H1 (cell line): ENCODE measurements at regions not wholly inside any gene's neighbourhood (a gene's known extent, or its start where the extent isn't known, plus 50 kb on each side); places are given as distances from the start of the nearest gene placed in this dataset.

Experiments used
- CTCF ChIA-PET: fragments of 300-600 bp; sonication (Branson Sonifier 250); formaldehyde crosslinking; loops from one replicate; lab custom pipeline; 2021; ENCODE audit not compliant: partially characterized antibody; lab: Charles Lee
- POLR2A ChIA-PET: fragments of 300-600 bp; sonication (Branson Sonifier 250); formaldehyde crosslinking; loops from one replicate; lab custom pipeline; 2021; ENCODE audit warnings: inconsistent platforms; ENCODE audit not compliant: partially characterized antibody; lab: Charles Lee
- DNase-seq, 2 experiments: peaks; one replicate each; pipeline versions ENCODE4 v3.0.0 to v3.0.0-alpha.2; 2010 to 2022; ENCODE audit warnings: low spot score in 2 of 2, low read depth in 1 of 2, mixed read lengths in 1 of 2
- FAIRE-seq: peaks from 2 replicates; lab custom pipeline; 2011; peaks lifted over from hg19 to GRCh38; lab: Jason Lieb, UNC
- H2AFZ ChIP-seq: 2 replicates; pipeline ENCODE4 v1.8.1; 2012; ENCODE audit warnings: low read length, inconsistent platforms
- H2AK5ac ChIP-seq: 2 replicates; pipeline ENCODE4 v1.6.1; 2013; ENCODE audit warnings: low read depth, low read length
- H2BK120ac ChIP-seq: replicated peaks from 2 replicates; pipeline ENCODE3; 2013; ENCODE audit warnings: low read depth, low read length, inconsistent platforms
- H2BK12ac ChIP-seq: 2 replicates; pipeline ENCODE4 v1.6.1; 2013; ENCODE audit warnings: low read depth, low read length
- H2BK15ac ChIP-seq: 2 replicates; pipeline ENCODE4 v1.6.1; 2013; ENCODE audit warnings: low read length
- H2BK20ac ChIP-seq: 2 replicates; pipeline ENCODE4 v1.6.1; 2013; ENCODE audit warnings: low read length
- H2BK5ac ChIP-seq: 2 replicates; pipeline ENCODE4 v1.6.1; 2013; ENCODE audit warnings: low read depth, low read length
- H3K14ac ChIP-seq: 2 replicates; pipeline ENCODE4 v1.6.1; 2013; ENCODE audit warnings: inconsistent platforms; ENCODE audit not compliant: insufficient read length
- H3K18ac ChIP-seq: 2 replicates; pipeline ENCODE4 v1.6.1; 2013; ENCODE audit warnings: low read length; ENCODE audit errors: extremely low read depth
- H3K23ac ChIP-seq: 2 replicates; pipeline ENCODE4 v1.6.1; 2013; ENCODE audit warnings: inconsistent platforms; ENCODE audit not compliant: insufficient read length
- H3K23me2 ChIP-seq: 2 replicates; pipeline ENCODE4 v1.6.1; 2013; ENCODE audit warnings: low read depth, low read length
- H3K27ac ChIP-seq: 2 replicates; pipeline ENCODE4 v1.6.1; 2011; ENCODE audit warnings: low read depth, low read length, inconsistent platforms
- H3K27me3 ChIP-seq, 4 experiments: replicated peaks in 1 of 4; 1 replicate in 1 of 4; 2 replicates in 3 of 4; pipeline versions ENCODE4 v1.6.1 to v1.8.1; 2011 to 2013; ENCODE audit warnings: low read length in 3 of 4, mild to moderate bottlenecking in 3 of 4, inconsistent platforms in 2 of 4, mixed read lengths in 2 of 4, moderate library complexity in 1 of 4; ENCODE audit not compliant: control insufficient read depth in 3 of 4, insufficient read depth in 3 of 4; ENCODE audit errors: extremely low read depth in 1 of 4
- H3K36me3 ChIP-seq, 4 experiments: 2 replicates each; pipeline versions ENCODE4 v1.6.1 to v1.8.1; 2011 to 2013; ENCODE audit warnings: mild to moderate bottlenecking in 4 of 4, low read length in 3 of 4, moderate library complexity in 2 of 4, control low read depth in 1 of 4, inconsistent platforms in 1 of 4; ENCODE audit not compliant: insufficient read depth in 4 of 4, control insufficient read depth in 2 of 4
- H3K4ac ChIP-seq: replicated peaks from 2 replicates; pipeline ENCODE3; 2013; ENCODE audit warnings: low read length, low read depth, mixed read lengths, inconsistent platforms; ENCODE audit not compliant: insufficient read length
- H3K4me1 ChIP-seq, 4 experiments: replicated peaks in 1 of 4; 1 replicate in 1 of 4; 2 replicates in 3 of 4; pipeline versions ENCODE4 v1.6.1 to v1.8.1; 2011 to 2013; ENCODE audit warnings: low read length in 3 of 4, inconsistent platforms in 2 of 4, mixed read lengths in 1 of 4; ENCODE audit not compliant: insufficient read depth in 4 of 4, control insufficient read depth in 3 of 4
- H3K4me2 ChIP-seq, 2 experiments: 2 replicates each; pipeline versions ENCODE4 v1.6.1 to v1.8.1; 2011 to 2013; ENCODE audit warnings: low read depth in 2 of 2, low read length in 2 of 2, control low read depth in 1 of 2, inconsistent platforms in 1 of 2, mild to moderate bottlenecking in 1 of 2; ENCODE audit not compliant: insufficient read depth in 1 of 2
- H3K4me3 ChIP-seq, 4 experiments: fragments of 200-600, 300-600 bp in 1 of 4; sonication (generic), shearing (Covaris generic), sonication (Bioruptor Twin) in 1 of 4; 2 replicates each; pipeline versions ENCODE4 v1.5.1 to v1.8.1; 2011 to 2016; ENCODE audit warnings: low read length in 4 of 4, low read depth in 3 of 4, control low read depth in 2 of 4, inconsistent platforms in 2 of 4, mild to moderate bottlenecking in 2 of 4, mixed read lengths in 1 of 4, moderate library complexity in 1 of 4; ENCODE audit not compliant: insufficient read depth in 2 of 4; ENCODE audit errors: extremely low read depth in 1 of 4
- H3K56ac ChIP-seq: replicated peaks from 2 replicates; pipeline ENCODE3; 2013; ENCODE audit warnings: low read depth, mild to moderate bottlenecking, mixed read lengths, low read length, inconsistent platforms; ENCODE audit not compliant: insufficient read length
- H3K79me1 ChIP-seq: 2 replicates; pipeline ENCODE4 v1.6.1; 2013; ENCODE audit warnings: low read depth, low read length, control low read depth
- H3K79me2 ChIP-seq, 2 experiments: 2 replicates each; pipeline versions ENCODE4 v1.6.1 to v1.8.1; 2012 to 2013; ENCODE audit warnings: low read length in 2 of 2, mild to moderate bottlenecking in 2 of 2, inconsistent platforms in 1 of 2; ENCODE audit not compliant: insufficient read depth in 2 of 2, control insufficient read depth in 1 of 2
- H3K9ac ChIP-seq, 4 experiments: replicated peaks in 1 of 4; 1 replicate in 1 of 4; 2 replicates in 3 of 4; pipeline versions ENCODE4 v1.6.1 to v1.8.1; 2011 to 2013; ENCODE audit warnings: low read depth in 3 of 4, low read length in 3 of 4, control low read depth in 2 of 4, mild to moderate bottlenecking in 2 of 4, moderate library complexity in 2 of 4, inconsistent platforms in 1 of 4; ENCODE audit errors: extremely low read depth in 1 of 4
- H3K9me3 ChIP-seq, 2 experiments: 2 replicates each; pipeline versions ENCODE4 v1.6.1 to v1.8.1; 2012 to 2013; ENCODE audit warnings: mild to moderate bottlenecking in 2 of 2, moderate library complexity in 2 of 2, control low read depth in 1 of 2, inconsistent platforms in 1 of 2, low read depth in 1 of 2, low read length in 1 of 2, mixed read lengths in 1 of 2; ENCODE audit not compliant: insufficient read depth in 2 of 2
- H4K20me1 ChIP-seq, 2 experiments: replicated peaks in 1 of 2; 2 replicates each; pipeline versions ENCODE3 to v1.8.1; 2011 to 2013; ENCODE audit warnings: inconsistent platforms in 2 of 2, low read length in 2 of 2, mild to moderate bottlenecking in 1 of 2; ENCODE audit not compliant: insufficient read depth in 2 of 2, control insufficient read depth in 1 of 2
- H4K5ac ChIP-seq: 2 replicates; pipeline ENCODE4 v1.6.1; 2013; ENCODE audit warnings: low read length, low read depth, mixed read lengths, inconsistent platforms; ENCODE audit not compliant: insufficient read length
- H4K8ac ChIP-seq: 2 replicates; pipeline ENCODE4 v1.8.0; 2013; ENCODE audit warnings: mild to moderate bottlenecking, moderate library complexity, low read length, inconsistent platforms; ENCODE audit not compliant: insufficient read depth; ENCODE audit errors: extremely low read depth
- H4K91ac ChIP-seq: replicated peaks from 2 replicates; pipeline ENCODE3; 2013; ENCODE audit warnings: low read length, mixed read lengths, inconsistent platforms; ENCODE audit not compliant: insufficient read length
- CBX5 ChIP-seq: fragments of 300-800, 300-1000 bp; sonication (generic); IDR thresholded peaks from 2 replicates; pipeline ENCODE4 v1.7.1; 2016; ENCODE audit warnings: antibody characterized with exemption, low read length, low read depth
- CTBP2 ChIP-seq: IDR thresholded peaks from 2 replicates; pipeline ENCODE4 v1.7.0; 2011; ENCODE audit warnings: borderline replicate concordance, mild to moderate bottlenecking, moderate library complexity, mixed read lengths, low read length; ENCODE audit not compliant: insufficient read depth, insufficient read length
- SRF ChIP-seq: IDR thresholded peaks from 2 replicates; pipeline ENCODE4 v1.6.1; 2011; ENCODE audit warnings: mild to moderate bottlenecking, low read depth, low read length, moderate library complexity
- WGBS, 2 experiments: shearing (Covaris generic) in 1 of 2; methylation state at CpG; one replicate each; pipeline versions ENCODE4 v1.1.6 to v1.1.7; 2013 to 2015; ENCODE audit warnings: low lambda C conversion rate in 2 of 2, mixed read lengths in 2 of 2, inconsistent platforms in 1 of 2, low coverage in 1 of 2, missing lambda C conversion rate in 1 of 2; ENCODE audit not compliant: insufficient replicate concordance in 2 of 2, insufficient coverage in 1 of 2, insufficient read length in 1 of 2; ENCODE audit errors: extremely low coverage in 1 of 2, missing lambda C conversion rate in 1 of 2; 5-methylcytosine and 5-hydroxymethylcytosine counted together

DNA sequence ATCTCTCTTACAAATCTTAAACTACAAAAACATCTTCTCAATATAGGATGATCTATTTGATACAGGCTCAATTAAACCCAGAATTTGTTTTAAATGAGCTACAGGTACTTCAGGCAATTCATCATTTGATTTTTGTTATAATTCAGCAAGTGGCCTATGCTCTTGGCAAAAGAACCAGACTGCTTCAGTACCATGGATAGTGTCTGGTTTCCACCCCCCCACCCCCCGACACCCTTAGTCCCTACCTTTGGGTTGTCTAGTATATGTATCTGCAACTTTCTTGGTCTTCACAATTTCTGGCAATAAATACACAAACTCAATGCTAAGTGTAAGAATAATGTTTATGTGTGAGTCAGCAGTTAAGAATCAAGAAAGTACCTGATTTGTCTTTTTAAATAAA is 97.3 kb upstream of the API5 start:
- Histone ChIP-seq H4K91ac (no peak overlapping the region), H3K23ac (no peak overlapping the region)

More for the DNA sequence above, 97.3 kb upstream of the API5 start:
- H4K5ac ChIP-seq: no peak overlapping the region
- H3K14ac ChIP-seq: no peak overlapping the region
- no peaks in the 10 kb centered on the region for H3K36me3 ChIP-seq
- H3K56ac ChIP-seq: no peak overlapping the region
- H3K79me2 ChIP-seq: no peaks in the 10 kb centered on the region
- H3K4me3 ChIP-seq: no peak overlapping the region
- ChIA-PET POLR2A (no interaction called here), CTCF (interaction anchor here (0.9 to 1.6 kb wide), 2 partner anchors 11 to 53 kb away, joined by 4 read pairs; no protein-coding TSS in a partner anchor)
- no peak overlapping the region for H2AK5ac ChIP-seq
- no peak overlapping the region for H2AFZ ChIP-seq
- WGBS, 2 experiments: 100% methylated on average over 1 of the region's 1 CpG; no CpG with 5 or more reads in 1 of the 2 experiments
- H3K4ac ChIP-seq: no peak overlapping the region
- no peak for DNase-seq
- H4K20me1 ChIP-seq: no peaks in the 10 kb centered on the region
- no peak overlapping the region for H2BK12ac ChIP-seq
- H2BK120ac ChIP-seq: no peak overlapping the region
- H4K8ac ChIP-seq: no peak overlapping the region
- H3K23me2 ChIP-seq: no peaks in the 10 kb centered on the region; the same call in 1 of the 2 replicates
- no peaks in the 10 kb centered on the region for H3K9me3 ChIP-seq
- no peaks in the 10 kb centered on the region for H3K79me1 ChIP-seq
- H3K27me3 ChIP-seq: no peaks in the 10 kb centered on the region
- H2BK20ac ChIP-seq: no peak overlapping the region
- no peak overlapping the region for H3K9ac ChIP-seq
- H2BK15ac ChIP-seq: no peak overlapping the region
- TF ChIP-seq CBX5: no peak
- no peak for TF ChIP-seq SRF
- TF ChIP-seq CTBP2: no peak
- no peak overlapping the region for H3K27ac ChIP-seq
- no peak for FAIRE-seq
- peaks cover 2 to 9% (median 5%) of the 10 kb centered on the region in 4 experiments; a peak in 4 of 7 replicates for H3K4me1 ChIP-seq
- H3K18ac ChIP-seq: no peak overlapping the region
- H2BK5ac ChIP-seq: no peak overlapping the region
- H3K4me2 ChIP-seq: no peak overlapping the region
